SJCRH30 (cell line): ENCODE measurements at regions not wholly inside any gene's neighbourhood (a gene's known extent, or its start where the extent isn't known, plus 50 kb on each side); places are given as distances from the start of the nearest gene placed in this dataset.
"Not testable (repeated sequence)": the region's sequence is repeated elsewhere in the genome, so short reads cannot be mapped to it uniquely, and the experiment has no call there.

Source experiments
- DNase-seq, 2 experiments: peaks; one replicate each; pipeline ENCODE4 v3.0.0-alpha.2; 2015 to 2020
- H3K27ac ChIP-seq: fragments of 250-450 bp; sonication (Bioruptor Pico); 2 replicates; pipeline ENCODE4 v1.5.1; 2020; ENCODE audit warnings: mild to moderate bottlenecking, moderate library complexity
- H3K27me3 ChIP-seq: fragments of 250-450 bp; sonication (Bioruptor Pico); 2 replicates; pipeline ENCODE4 v1.5.1; 2020; ENCODE audit warnings: mild to moderate bottlenecking, moderate library complexity
- H3K36me3 ChIP-seq: fragments of 250-450 bp; sonication (Bioruptor Pico); 2 replicates; pipeline ENCODE4 v1.5.1; 2020; ENCODE audit warnings: mild to moderate bottlenecking, moderate library complexity
- H3K4me1 ChIP-seq: fragments of 250-450 bp; sonication (Bioruptor Pico); 2 replicates; pipeline ENCODE4 v1.5.1; 2020; ENCODE audit warnings: mild to moderate bottlenecking, moderate library complexity
- H3K4me3 ChIP-seq: fragments of 250-450 bp; sonication (Bioruptor Pico); 2 replicates; pipeline ENCODE4 v1.5.1; 2020; ENCODE audit warnings: mild to moderate bottlenecking, moderate library complexity
- H3K9me3 ChIP-seq: fragments of 250-450 bp; sonication (Bioruptor Pico); replicated peaks from 2 replicates; pipeline ENCODE4 v1.5.1; 2020; ENCODE audit warnings: mild to moderate bottlenecking, moderate library complexity

GRCh38 chr4:114223580-114223979, 244.1 kb upstream of the ARSJ start:
- H3K27ac ChIP-seq: no peak overlapping the region
- DNase-seq: no peak
- H3K36me3 ChIP-seq: no peaks in the 10 kb centered on the region
- H3K27me3 ChIP-seq: no peaks in the 10 kb centered on the region
- no peak overlapping the region for H3K4me3 ChIP-seq
- no peaks in the 10 kb centered on the region for H3K9me3 ChIP-seq
- H3K4me1 ChIP-seq: no peaks in the 10 kb centered on the region; the same call in 1 of the 2 replicates

GRCh38 chr4:114225436-114225835, 246.0 kb upstream of the ARSJ start:
- no peak for DNase-seq
- Histone ChIP-seq H3K36me3 (no peaks in the 10 kb centered on the region), H3K9me3 (no peaks in the 10 kb centered on the region), H3K27me3 (no peaks in the 10 kb centered on the region), H3K4me1 (no peaks in the 10 kb centered on the region; the same call in 1 of the 2 replicates), H3K27ac (no peak overlapping the region), H3K4me3 (no peak overlapping the region)

GRCh38 chr4:114226179-114226578, 246.7 kb upstream of the ARSJ start:
- Histone ChIP-seq H3K27me3 (no peaks in the 10 kb centered on the region), H3K4me1 (no peaks in the 10 kb centered on the region; the same call in 1 of the 2 replicates), H3K36me3 (no peaks in the 10 kb centered on the region), H3K4me3 (no peak overlapping the region), H3K27ac (no peak overlapping the region), H3K9me3 (no peaks in the 10 kb centered on the region)
- no peak for DNase-seq

- Histone ChIP-seq H3K4me3 (no peak overlapping the region), H3K36me3 (no peaks in the 10 kb centered on the region), H3K9me3 (no peaks in the 10 kb centered on the region), H3K27ac (no peak overlapping the region), H3K27me3 (no peaks in the 10 kb centered on the region), H3K4me1 (no peaks in the 10 kb centered on the region; the same call in 1 of the 2 replicates)
- no peak for DNase-seq
Observed at GRCh38 chr4:114226968-114227760, 247.7 kb upstream of the ARSJ start.

GRCh38 chr4:114229706-114230105, 250.3 kb upstream of the ARSJ start:
- H3K27ac ChIP-seq: no peak overlapping the region
- no peaks in the 10 kb centered on the region for H3K9me3 ChIP-seq
- no peaks in the 10 kb centered on the region; the same call in 1 of the 2 replicates for H3K4me1 ChIP-seq
- DNase-seq: no peak
- H3K4me3 ChIP-seq: no peak overlapping the region
- no peaks in the 10 kb centered on the region for H3K36me3 ChIP-seq
- no peaks in the 10 kb centered on the region for H3K27me3 ChIP-seq

GRCh38 chr4:114236171-114236769, 256.8 kb upstream of the ARSJ start:
- Histone ChIP-seq H3K27ac (no peak overlapping the region), H3K4me1 (no peaks in the 10 kb centered on the region), H3K9me3 (no peaks in the 10 kb centered on the region), H3K4me3 (no peak overlapping the region), H3K36me3 (no peaks in the 10 kb centered on the region), H3K27me3 (no peaks in the 10 kb centered on the region)
- DNase-seq: no peak

GRCh38 chr4:114237997-114238396, 258.6 kb upstream of the ARSJ start:
- DNase-seq: no peak
- H3K36me3 ChIP-seq: no peaks in the 10 kb centered on the region

GRCh38 chr4:114249561-114249960, 270.1 kb upstream of the ARSJ start:
- H3K4me1 ChIP-seq: no peaks in the 10 kb centered on the region
- no peaks in the 10 kb centered on the region for H3K36me3 ChIP-seq
- H3K4me3 ChIP-seq: no peak overlapping the region
- no peak for DNase-seq
- H3K27me3 ChIP-seq: no peaks in the 10 kb centered on the region
- H3K9me3 ChIP-seq: no peaks in the 10 kb centered on the region
- no peak overlapping the region for H3K27ac ChIP-seq

More at GRCh38 chr4:114237997-114238396, 258.6 kb upstream of the ARSJ start:
- Histone ChIP-seq H3K9me3 (no peaks in the 10 kb centered on the region), H3K4me3 (no peak overlapping the region), H3K27ac (no peak overlapping the region), H3K27me3 (no peaks in the 10 kb centered on the region), H3K4me1 (no peaks in the 10 kb centered on the region)

GRCh38 chr4:114249976-114250375, 270.5 kb upstream of the ARSJ start:
- Histone ChIP-seq H3K27me3 (no peaks in the 10 kb centered on the region), H3K27ac (no peak overlapping the region), H3K4me3 (no peak overlapping the region), H3K36me3 (no peaks in the 10 kb centered on the region), H3K4me1 (no peaks in the 10 kb centered on the region), H3K9me3 (no peaks in the 10 kb centered on the region)
- DNase-seq: no peak

- Histone ChIP-seq H3K4me3 (no peak overlapping the region), H3K4me1 (no peaks in the 10 kb centered on the region), H3K27me3 (no peaks in the 10 kb centered on the region), H3K27ac (no peak overlapping the region), H3K36me3 (no peaks in the 10 kb centered on the region), H3K9me3 (no peaks in the 10 kb centered on the region)
- DNase-seq: no peak
Observed at GRCh38 chr4:114250439-114250891, 271.0 kb upstream of the ARSJ start.

GRCh38 chr4:114251020-114251419, 271.6 kb upstream of the ARSJ start:
- Histone ChIP-seq H3K9me3 (no peaks in the 10 kb centered on the region), H3K27me3 (no peaks in the 10 kb centered on the region), H3K4me3 (no peak overlapping the region), H3K27ac (no peak overlapping the region), H3K36me3 (no peaks in the 10 kb centered on the region), H3K4me1 (no peaks in the 10 kb centered on the region)
- no peak for DNase-seq

- H3K36me3 ChIP-seq: no peaks in the 10 kb centered on the region
- DNase-seq: no peak
- no peak overlapping the region for H3K27ac ChIP-seq
Observed at GRCh38 chr4:114252499-114252898, 273.1 kb upstream of the ARSJ start.

GRCh38 chr4:114257501-114257900, 278.1 kb upstream of the ARSJ start:
- Histone ChIP-seq H3K27ac (no peak overlapping the region), H3K36me3 (no peaks in the 10 kb centered on the region), H3K4me1 (no peaks in the 10 kb centered on the region), H3K9me3 (no peaks in the 10 kb centered on the region; the same call in 1 of the 2 replicates), H3K4me3 (no peak overlapping the region), H3K27me3 (no peaks in the 10 kb centered on the region)
- no peak for DNase-seq

More at GRCh38 chr4:114252499-114252898, 273.1 kb upstream of the ARSJ start:
- H3K4me1 ChIP-seq: no peaks in the 10 kb centered on the region
- H3K27me3 ChIP-seq: no peaks in the 10 kb centered on the region
- no peaks in the 10 kb centered on the region for H3K9me3 ChIP-seq
- H3K4me3 ChIP-seq: no peak overlapping the region

GRCh38 chr4:114262421-114262820, 283.0 kb upstream of the ARSJ start:
- H3K4me1 ChIP-seq, H3K9me3 ChIP-seq, H3K4me3 ChIP-seq, DNase-seq, H3K27ac ChIP-seq, H3K27me3 ChIP-seq, H3K36me3 ChIP-seq: not testable (repeated sequence)

- Histone ChIP-seq H3K27ac (no peak overlapping the region), H3K4me3 (no peak overlapping the region), H3K36me3 (no peaks in the 10 kb centered on the region), H3K4me1 (peaks cover 6% of the 10 kb centered on the region; the same call in 1 of the 2 replicates), H3K9me3 (no peaks in the 10 kb centered on the region; the same call in 1 of the 2 replicates), H3K27me3 (no peaks in the 10 kb centered on the region)
- no peak for DNase-seq
Observed at GRCh38 chr4:114263233-114263632, 283.8 kb upstream of the ARSJ start.
